ENCODE measurements at regions not wholly inside any gene's neighbourhood (a gene's known extent, or its start where the extent isn't known, plus 50 kb on each side); places are given as distances from the start of the nearest gene placed in this dataset.
"Not testable (repeated sequence)": the region's sequence is repeated elsewhere in the genome, so short reads cannot be mapped to it uniquely, and the experiment has no call there.

DNA sequence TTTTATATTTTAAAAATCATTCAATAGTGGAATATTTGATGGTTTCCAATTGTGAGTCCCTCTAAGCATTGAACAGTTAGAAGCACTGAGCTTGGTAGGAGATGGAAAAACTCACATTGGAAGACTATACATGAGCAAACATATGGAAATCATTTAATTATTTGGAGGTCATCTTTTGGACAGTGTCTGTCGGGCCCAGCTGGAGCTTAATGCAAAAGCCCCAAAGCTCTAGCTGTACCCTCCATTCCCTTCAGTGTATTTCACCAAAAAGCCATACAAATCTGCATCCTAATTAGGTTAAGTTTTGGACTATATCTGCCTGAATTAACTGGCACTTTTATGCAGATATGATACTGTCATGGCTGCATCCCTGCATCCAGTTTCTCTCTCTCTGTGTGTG is 365.7 kb downstream of the FLRT2 start:
- DNase-seq (ENCODE audit: low spot score): no peak

DNA sequence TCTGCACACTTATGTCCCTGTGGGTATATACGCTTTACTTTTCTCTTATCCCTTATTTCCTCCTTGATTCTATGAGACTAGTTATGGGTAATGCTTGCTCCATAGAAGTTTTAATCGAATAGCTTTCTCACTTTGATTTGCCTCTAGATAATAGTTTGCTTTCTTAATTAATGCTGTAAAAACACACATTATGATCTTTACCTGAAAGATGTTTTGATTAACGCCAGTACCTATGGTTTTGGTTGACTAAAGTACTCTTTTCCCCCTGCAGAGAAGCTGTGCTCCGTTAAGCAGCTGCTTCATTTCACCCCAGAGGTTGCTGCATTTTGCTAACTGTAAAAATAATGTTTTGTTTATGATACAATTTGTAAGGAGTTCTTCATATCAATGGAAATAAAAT is 362.3 kb downstream of the FLRT2 start:
- DNase-seq (ENCODE audit: low spot score): no peak

DNA sequence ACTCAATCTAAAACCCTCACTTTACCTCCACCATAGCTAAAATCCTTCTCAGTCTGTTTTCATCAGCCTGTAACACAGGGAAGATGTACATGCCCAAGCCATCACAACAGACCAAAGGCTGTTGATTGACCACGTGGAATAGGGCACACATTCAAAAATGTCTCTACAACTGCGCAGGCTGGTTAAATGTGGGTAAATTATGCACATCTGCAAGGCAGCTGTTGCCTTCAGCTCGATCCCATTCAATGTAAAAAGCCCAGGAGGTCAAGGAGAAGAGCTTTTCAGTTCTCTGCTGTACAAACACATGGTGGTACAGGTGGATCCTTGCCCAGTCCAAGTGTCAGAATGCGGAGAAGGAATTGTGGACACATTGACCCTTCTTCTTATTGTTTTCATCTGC is 354.0 kb downstream of the FLRT2 start:
- DNase-seq (ENCODE audit: low spot score): no peak

DNA sequence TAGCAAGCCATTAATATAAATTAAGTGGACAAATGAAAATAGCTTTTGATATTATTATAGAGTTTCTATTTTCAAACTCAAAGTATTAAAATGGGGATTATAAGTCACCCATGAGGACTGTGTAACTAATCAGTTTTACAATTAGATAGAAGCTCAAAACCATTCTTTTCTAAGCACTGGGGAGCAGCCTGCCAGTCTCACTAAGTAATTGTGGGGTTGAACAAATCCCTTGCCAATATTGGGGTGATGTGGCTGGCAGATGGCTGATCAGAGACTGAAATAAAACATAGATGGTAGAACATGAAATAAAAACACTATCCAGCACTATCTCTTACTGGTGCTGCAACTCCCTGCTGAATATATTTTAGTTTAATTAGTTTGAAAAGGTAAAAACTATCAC is 353.2 kb downstream of the FLRT2 start:
- no peak for DNase-seq (ENCODE audit: low spot score)

DNA sequence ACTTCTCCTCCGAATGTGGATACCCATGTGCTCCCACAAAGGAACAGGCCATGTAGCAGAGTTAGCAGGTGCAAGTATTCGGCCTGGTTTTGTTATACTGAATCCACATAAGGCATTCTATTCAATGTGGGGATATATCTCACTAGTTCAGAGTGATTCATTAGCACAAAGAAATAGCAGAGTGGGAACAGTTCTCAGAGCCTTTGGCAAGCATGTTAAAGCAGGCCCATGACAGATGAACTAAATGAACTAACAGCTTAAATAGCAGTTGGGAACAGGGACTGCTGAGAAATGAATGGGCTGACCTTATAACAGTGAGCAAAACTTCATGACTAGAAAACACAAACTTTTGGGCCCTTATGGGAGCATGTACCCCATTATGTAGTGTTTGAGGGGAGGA is 352.0 kb downstream of the FLRT2 start:
- no peak for DNase-seq (ENCODE audit: low spot score)

DNA sequence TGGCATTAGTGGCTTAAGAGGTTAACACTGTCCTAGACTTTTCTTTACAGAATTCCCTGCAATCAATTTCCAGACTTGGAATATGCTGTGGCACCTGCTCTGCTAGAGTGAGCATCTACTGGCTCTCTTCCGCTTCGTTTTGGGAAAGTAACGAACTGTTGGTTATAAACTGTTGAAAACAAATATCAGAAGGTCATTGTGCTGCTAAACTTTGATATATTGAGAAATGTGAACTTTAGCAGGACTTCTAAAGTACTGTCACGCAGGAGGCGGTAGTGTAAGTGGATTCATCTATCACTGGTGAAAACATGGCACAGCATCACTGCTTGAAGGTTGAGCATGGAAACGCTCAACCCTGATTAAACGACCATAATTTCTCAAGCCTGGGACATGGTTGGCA is 348.9 kb downstream of the FLRT2 start:
- no peak for DNase-seq (ENCODE audit: low spot score)

DNA sequence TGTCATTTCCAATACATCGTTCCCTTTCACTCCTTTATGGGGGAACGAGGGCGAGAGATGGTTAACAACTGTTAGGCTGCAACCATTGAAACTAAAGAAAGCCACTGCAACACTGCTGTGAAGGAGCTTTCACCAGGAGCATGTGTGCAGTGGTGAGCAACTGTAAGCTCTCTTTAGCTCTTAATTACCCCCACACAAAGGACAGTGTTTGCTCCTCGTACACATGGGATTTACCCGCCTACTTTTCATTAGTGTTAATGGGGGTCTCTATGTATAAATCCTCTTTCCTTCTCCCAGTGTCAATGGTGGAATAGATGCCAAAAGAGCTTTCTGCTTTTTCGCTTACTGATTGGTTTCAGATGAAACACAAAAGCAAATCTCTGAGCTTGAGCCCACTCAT is 343.1 kb downstream of the FLRT2 start:
- no peak for DNase-seq (ENCODE audit: low spot score)

DNA sequence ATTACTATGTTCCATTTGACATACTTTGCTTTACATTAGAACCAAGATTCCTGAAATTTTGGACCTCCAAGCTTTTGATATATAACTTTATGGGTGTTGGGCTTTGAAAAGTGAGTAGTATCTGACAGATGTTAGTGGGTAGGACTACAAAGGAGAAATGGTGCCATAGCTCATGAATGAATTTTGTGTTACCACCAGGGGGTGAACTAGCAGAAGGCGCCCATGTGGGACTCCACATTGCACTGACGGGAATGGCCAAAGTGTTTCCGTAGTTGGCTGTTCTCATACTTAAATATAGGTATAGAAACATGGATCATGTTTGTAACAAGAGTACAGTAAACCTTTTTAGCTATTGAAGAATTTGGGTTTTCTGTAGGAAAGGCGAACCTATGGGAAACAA is 337.5 kb downstream of the FLRT2 start:
- DNase-seq (ENCODE audit: low spot score): no peak

DNA sequence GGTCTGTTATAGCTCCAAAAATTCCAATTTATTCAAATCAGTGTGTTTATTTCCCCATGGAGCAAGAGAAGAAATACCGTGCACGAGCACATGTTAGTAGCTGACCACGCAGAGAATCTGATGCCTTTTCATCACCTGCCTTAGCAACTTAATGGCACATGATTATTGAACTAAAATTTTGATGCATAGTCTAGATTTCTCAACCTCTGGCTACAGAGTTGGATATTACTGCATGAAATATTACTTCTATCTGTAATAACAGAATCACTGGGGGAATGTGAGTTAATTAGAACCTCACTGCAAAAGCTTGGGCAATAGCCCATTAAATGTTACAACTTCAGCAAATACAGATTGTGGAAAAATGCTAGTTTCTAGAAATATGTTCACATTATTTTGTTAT is 335.8 kb downstream of the FLRT2 start:
- DNase-seq (ENCODE audit: low spot score): no peak

DNA sequence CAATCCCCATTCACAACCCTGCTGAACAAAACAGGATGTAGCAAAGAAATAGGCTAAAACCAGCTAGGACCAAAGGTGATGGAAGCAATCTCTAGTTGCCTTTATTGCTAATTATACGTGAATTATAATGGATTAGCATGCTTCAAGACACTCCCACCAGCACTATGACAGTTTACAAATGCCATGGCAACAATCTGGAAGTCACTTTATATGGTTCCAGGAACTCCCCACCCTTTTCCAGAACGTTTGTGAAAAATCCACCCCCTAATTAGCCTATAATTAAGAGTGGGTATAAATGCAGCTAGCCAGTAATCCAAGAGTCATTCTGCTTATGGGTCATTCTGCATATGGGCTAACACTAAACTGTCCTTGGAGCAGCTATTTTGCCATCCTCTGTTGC is 328.7 kb downstream of the FLRT2 start:
- DNase-seq (ENCODE audit: low spot score): no peak

DNA sequence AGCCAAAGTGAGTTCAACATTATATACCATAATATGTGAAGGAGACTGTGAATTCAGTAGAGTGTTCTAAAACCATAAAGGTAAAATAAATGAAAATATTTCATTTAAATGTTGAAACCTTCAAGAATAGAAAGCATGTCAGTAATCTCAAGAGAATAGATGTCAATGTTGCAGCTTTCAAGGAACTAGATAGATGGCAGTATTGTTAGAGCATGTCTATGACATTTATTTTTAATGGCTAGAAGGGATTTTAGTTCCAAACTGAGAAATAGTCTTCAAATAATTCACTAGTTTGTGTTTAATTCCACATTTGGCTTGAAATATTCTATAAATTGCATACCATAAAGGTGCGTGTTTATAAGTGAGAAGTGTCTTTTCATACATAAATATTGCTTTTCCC is 326.5 kb downstream of the FLRT2 start:
- no peak for DNase-seq (ENCODE audit: low spot score)

DNA sequence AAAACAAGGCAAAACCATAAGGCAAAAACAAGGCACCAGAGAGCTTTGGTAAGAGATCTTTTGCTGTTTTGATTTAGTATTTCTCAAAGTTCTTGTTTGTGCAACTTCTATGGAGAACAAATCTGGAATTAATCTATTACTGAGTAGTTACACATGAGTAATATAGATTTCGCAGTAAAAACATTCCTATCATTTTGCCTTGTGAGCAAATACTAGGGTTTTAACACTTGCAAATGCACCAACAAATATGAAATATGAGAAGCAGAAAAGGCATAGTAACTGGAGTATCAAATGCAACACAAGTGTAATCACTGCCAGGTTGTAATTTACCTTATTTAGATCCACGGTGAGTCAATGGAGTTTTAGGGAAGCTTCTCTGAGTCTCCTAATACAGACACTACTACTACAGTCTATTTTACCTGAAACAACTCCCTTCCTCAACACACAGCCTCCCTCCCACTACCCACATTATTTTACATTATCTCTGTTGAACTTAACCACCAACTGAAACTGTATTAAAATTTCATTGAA is 324.1 kb downstream of the FLRT2 start:
- DNase-seq (ENCODE audit: low spot score): no peak

DNA sequence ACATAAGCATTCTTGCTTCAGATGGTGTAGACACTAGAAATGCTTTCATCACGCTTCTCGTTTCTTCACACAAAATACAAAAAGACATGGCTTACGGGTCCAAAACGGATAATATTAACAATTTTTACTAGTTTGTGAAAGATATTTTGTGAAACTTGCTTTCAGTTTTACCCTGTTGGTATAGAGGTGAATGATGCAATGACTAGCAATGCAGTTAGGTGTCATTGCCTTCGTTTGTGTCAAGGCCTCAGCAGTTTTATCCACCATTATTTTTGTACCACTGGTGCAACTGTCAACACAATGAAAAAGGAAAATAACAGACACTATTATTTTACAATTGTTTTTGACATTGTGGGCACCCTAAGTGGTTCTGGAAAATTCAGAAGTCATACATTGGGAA is 323.0 kb downstream of the FLRT2 start:
- DNase-seq (ENCODE audit: low spot score): no peak

DNA sequence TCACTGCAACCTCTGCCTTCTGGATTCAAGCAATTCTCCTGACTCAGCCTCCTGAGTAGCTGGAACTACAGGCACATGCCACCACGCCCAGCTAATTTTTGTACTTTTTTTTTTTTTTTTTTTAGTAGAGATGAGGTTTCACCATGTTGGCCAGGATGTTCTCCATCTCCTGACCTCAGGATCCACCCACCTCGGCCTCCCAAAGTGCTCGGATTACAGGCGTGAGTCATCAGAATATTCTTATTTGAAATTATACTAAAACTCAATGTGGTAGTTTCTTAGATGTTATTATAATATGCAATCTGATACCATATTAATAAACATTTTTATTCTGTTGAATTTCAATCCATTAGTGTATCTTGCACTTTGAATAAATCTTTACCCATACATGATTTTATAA is 322.2 kb downstream of the FLRT2 start:
- DNase-seq (ENCODE audit: low spot score): not testable (repeated sequence)

DNA sequence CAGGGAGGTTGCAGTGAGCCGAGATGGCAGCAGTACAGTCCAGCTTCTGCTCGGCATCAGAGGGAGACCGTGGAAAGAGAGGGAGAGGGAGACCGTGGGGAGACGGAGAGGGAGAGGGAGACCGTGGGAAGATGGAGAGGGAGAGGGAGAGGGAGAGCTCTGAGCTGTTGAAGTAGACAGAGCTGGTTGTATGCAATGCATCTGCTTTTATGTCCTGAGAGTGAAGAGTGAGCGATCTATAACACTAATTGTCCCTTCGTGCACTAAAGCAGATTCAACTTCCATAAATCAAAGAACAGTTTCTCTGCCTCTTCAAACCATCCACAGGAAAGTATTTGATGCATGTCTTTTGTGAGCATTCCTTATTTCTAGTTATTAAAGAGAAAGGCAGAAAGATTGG is 300.6 kb downstream of the FLRT2 start:
- not testable (repeated sequence) for DNase-seq (ENCODE audit: low spot score)

DNA sequence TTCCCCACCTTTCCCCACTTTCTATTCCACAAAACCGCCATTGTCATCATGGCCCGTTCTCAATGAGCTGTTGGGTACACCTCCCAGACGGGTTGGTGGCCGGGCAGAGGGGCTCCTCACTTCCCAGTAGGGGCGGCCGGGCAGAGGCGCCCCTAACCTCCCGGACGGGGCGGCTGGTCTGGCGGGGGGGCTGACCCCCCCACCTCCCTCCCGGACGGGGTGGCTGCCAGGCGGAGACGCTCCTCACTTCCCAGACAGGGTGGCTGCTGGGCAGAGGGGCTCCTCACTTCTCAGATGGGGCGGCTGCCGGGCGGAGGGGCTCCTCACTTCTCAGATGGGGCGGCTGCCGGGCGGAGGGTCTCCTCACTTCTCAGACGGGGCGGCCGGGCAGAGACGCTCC is 299.7 kb downstream of the FLRT2 start:
- DNase-seq (ENCODE audit: low spot score): not testable (repeated sequence)

DNA sequence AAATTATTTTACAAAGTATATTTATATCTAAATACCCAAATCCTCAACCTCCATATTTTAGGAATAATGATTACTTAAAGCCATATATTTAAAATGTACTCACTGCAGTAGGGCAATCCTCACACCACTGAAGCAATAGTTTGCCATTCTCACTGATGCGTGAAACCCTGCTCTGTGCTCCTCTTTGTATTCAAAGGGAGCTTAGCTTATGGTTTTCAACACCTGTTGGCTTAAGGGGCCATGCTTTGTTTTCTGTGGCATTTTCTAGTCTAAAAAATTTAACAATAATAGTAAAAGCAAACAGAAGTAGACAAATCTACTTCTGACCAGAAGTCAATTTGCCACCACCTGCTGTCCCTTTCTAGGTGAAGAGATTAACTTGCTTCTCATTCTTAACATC is 294.6 kb downstream of the FLRT2 start:
- DNase-seq (ENCODE audit: low spot score): no peak

DNA sequence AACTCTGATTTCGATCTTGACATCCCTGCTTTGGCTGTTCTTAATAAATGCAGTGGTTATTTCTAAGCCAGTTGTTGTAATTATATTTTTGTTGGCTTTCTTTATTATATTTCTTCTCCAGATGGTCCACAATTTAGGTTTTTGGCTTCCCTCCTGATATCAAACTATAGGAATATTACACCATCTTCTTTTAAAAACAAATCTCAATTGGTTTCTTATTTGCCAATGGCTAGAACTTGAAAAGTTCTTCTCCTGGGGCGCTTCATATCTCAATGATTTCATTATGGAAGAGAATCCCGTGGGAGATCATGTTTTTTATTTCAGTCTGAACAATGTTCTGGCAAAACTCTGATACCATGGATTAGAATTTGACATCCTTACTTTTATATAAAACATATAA is 292.3 kb downstream of the FLRT2 start:
- DNase-seq (ENCODE audit: low spot score): no peak

DNA sequence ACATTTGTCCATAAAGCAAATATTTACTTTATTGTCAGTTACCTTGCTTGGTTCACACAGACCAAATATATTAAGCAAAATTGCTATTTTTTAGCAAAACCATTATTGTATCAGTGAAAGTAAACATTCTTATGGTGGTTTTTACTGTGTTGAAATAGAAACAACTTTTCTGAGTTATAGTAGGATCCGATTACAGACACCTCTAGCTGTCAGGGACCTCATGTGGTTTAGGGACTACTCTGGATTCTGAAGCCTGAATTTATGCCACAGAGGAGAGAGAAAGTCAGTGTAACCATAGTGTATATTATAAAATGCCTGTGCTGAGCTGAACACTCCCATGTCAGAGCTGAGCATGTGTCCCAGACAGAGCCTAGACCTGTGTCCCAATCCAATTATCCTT is 287.5 kb downstream of the FLRT2 start:
- DNase-seq (ENCODE audit: low spot score): no peak

DNA sequence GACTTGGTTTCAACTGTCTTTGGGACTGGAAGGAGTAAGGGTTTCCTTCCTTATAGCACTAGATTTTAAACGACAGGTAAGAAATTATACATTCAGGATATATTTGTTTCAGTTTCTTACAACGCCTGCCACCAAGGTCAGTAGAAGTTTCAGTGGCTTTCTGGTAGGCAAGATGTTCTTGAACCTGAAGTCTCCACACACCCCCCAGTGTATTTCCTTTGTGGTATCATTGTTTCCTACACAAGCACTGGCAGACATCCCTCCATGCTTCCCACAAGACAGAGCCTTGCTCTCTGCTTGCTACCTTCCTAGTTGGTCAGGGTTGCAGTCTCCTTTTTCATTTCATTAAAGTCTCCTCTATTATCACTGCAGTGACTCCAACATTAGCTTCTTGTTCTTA is 283.1 kb downstream of the FLRT2 start:
- DNase-seq (ENCODE audit: low spot score): no peak

DNA sequence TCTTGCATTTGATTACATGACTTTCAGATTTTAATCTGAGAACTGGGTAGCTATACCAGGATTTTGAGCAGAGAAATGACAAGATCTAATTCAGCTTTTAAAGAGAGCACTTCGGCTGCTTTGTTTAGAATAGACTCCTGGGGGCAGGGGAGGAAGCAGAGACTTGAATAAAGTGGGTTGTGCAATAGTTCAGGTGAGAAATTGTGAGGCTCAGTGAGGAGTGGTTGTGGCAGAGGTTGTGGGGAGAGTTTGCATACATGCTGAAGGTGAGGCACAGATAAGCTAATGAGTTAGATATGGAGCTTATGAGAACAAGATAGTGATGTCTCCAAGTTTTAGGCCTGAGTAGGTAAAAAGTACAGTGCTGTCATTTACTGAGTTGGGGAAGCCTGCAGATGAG is 281.4 kb downstream of the FLRT2 start:
- DNase-seq (ENCODE audit: low spot score): no peak

DNA sequence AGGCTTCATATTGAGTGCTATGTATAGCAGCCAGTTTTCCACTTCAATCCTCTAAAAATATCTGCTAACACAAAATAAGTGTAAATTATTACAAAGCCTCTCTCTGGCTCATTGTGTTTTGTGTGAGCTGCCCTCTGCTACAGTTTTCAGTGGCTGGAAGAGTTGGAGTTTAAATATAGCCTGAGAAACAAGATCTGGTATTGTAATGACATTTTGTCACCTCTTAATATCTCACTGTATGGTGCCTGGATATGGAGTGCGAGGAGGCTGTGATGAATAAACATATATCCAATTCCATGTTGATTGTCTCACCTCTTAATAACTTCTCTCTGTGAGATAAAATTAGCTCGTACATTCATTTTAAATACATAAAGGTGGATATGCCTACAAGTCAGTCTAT is 269.7 kb downstream of the FLRT2 start:
- DNase-seq (ENCODE audit: low spot score): no peak

DNA sequence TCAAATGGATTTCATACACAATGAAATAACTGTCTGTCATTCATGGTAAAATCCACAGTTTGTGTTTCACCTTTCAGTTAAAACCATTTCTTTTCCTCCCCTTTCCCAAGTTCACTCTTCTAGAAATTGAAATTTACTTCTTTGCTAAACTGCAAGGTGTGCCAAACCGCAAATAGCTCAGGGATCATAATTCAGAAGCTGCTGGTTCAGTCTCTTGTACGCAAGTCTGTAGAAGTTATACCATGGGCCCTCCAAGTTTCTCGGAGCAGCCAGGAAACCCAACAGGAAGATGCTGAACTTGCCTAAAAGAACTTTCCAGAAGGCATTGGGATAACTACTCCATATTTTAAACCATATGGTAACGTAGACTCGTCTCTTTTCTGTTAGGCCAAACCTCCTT is 268.9 kb downstream of the FLRT2 start:
- no peak for DNase-seq (ENCODE audit: low spot score)

DNA sequence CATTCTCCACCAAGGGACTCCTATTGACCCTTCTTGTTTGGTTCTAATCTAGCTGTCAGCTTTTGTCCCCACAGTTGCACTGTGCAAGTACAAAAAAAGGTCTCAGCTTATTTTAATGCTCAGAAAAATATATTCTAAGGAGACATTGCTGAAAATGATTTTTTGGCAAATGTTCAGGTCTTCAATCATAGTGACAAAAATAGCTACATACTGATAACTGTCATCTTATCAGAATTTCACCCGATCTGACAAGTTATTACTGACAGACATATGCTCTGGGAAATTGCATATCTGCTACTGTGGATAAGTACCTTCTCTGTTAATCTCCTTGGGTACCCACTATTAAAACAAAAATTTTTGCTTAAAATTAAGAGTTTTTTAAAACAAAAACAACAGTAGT is 263.6 kb downstream of the FLRT2 start:
- no peak for DNase-seq (ENCODE audit: low spot score)

DNA sequence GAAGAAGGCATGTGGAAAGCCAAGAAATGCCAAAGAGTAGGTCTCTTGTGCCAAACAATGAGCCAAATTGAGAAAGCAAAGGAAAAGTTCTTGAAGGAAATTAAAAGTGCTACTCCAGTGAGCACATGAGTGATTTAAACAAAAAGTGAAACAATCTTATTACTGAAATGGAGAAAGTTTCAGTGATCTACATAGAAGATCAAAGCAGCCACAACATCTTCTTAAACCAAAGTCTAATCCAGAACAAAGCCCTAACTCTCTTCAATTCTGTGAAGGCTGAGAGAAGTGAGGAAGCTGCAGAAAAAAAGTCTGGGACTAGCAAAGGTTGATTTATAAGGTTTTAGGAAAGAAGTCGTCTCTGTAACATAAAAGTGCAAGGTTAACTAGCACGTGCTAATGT is 259.6 kb downstream of the FLRT2 start:
- DNase-seq (ENCODE audit: low spot score): no peak
